ENCODE measurements at regions not wholly inside any gene's neighbourhood (a gene's known extent, or its start where the extent isn't known, plus 50 kb on each side); places are given as distances from the start of the nearest gene placed in this dataset.

DNA sequence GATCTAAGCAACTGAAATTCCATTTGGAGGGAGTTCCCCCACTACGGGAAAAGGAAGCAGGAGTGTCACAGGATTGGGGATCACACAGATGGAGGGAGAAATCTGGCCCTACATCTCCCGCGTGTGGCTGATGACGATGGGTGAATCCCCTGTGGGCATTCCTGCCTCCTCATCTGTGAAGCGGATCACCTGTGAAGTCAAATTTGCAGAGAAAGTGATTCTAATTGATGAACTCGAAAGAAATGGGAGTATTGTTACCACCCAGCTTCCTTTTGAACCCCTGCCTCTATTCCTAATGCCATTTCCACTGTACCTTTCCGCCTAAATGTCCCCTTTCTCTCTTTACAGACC lies 92.0 kb downstream of the CMPK2 start:
- peaks cover 30% of the 10 kb centered on the region for H3K4me1 Mint-ChIP-seq (ENCODE audit: low read depth, unreplicated experiment)
- TF ChIP-seq, protein P1, sequence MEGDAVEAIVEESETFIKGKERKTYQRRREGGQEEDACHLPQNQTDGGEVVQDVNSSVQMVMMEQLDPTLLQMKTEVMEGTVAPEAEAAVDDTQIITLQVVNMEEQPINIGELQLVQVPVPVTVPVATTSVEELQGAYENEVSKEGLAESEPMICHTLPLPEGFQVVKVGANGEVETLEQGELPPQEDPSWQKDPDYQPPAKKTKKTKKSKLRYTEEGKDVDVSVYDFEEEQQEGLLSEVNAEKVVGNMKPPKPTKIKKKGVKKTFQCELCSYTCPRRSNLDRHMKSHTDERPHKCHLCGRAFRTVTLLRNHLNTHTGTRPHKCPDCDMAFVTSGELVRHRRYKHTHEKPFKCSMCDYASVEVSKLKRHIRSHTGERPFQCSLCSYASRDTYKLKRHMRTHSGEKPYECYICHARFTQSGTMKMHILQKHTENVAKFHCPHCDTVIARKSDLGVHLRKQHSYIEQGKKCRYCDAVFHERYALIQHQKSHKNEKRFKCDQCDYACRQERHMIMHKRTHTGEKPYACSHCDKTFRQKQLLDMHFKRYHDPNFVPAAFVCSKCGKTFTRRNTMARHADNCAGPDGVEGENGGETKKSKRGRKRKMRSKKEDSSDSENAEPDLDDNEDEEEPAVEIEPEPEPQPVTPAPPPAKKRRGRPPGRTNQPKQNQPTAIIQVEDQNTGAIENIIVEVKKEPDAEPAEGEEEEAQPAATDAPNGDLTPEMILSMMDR (IDR thresholded peaks at IDR 0.05; ENCODE audit: partially characterized antibody, unreplicated experiment) = no peak
- peaks cover 21% of the 10 kb centered on the region for H3K9me3 Mint-ChIP-seq (ENCODE audit: unreplicated experiment)
- H3K27me3 Mint-ChIP-seq (ENCODE audit: unreplicated experiment) = peaks cover 17% of the 10 kb centered on the region
- no peaks in the 10 kb centered on the region for H3K36me3 Mint-ChIP-seq (ENCODE audit: unreplicated experiment)
- H3K27ac Mint-ChIP-seq (ENCODE audit: unreplicated experiment) = peak overlapping the region; percentile 99
- DNase-seq = no peak
- H3K4me3 Mint-ChIP-seq (ENCODE audit: unreplicated experiment) = peak overlapping the region; percentile 74

DNA sequence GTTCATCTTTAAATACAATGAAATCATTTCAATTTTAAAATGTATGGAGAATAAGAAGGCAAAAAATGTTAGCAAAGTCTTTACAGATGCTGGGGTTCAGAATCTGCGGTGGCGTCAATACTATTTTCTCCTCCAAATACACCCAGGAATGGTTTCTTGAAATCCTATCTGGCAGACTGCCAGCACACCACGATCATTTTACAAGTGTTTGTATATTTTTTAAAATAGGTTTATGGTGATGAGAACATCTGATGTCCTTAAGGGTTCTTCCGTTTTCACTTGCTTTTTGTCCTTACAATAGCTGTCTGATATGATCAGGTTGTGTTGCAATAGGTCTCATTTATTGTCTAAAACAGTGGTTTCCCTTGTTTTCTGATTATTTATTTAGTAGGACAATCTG lies 89.6 kb downstream of the CMPK2 start:
- peaks cover 18% of the 10 kb centered on the region for H3K27me3 Mint-ChIP-seq (ENCODE audit: unreplicated experiment)
- peaks cover 24% of the 10 kb centered on the region for H3K4me1 Mint-ChIP-seq (ENCODE audit: low read depth, unreplicated experiment)
- H3K27ac Mint-ChIP-seq (ENCODE audit: unreplicated experiment) = no peak overlapping the region
- H3K4me3 Mint-ChIP-seq (ENCODE audit: unreplicated experiment) = no peak overlapping the region
- TF ChIP-seq, protein P1 (IDR thresholded peaks at IDR 0.05; ENCODE audit: partially characterized antibody, unreplicated experiment) = no peak
- peaks cover 21% of the 10 kb centered on the region for H3K9me3 Mint-ChIP-seq (ENCODE audit: unreplicated experiment)
- H3K36me3 Mint-ChIP-seq (ENCODE audit: unreplicated experiment) = no peaks in the 10 kb centered on the region
- no peak for DNase-seq

DNA sequence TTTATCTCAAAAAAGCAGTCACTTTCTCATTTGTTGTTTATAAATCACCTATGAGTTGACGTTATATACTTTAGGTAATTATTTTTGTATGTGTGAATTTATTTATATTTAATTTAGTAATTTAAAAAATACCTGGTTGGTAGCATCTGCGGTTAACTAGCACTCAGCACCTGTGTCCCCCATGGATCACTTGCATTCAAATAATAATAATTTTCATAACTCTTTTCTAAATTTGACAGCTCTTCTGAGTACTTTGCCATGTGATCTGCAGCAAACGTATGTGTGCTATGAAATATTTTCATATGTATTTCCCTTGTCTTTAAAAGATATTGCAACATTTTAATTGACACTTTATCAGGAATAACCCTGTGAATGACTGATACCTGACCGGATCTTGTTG lies 88.1 kb downstream of the CMPK2 start:
- TF ChIP-seq, protein P1 (IDR thresholded peaks at IDR 0.05; ENCODE audit: partially characterized antibody, unreplicated experiment) = no peak
- Mint-ChIP-seq H3K27ac (ENCODE audit: unreplicated experiment) (no peak overlapping the region), H3K36me3 (ENCODE audit: unreplicated experiment) (no peaks in the 10 kb centered on the region), H3K4me1 (ENCODE audit: low read depth, unreplicated experiment) (peaks cover 15% of the 10 kb centered on the region), H3K4me3 (ENCODE audit: unreplicated experiment) (no peak overlapping the region), H3K9me3 (ENCODE audit: unreplicated experiment) (peaks cover 13% of the 10 kb centered on the region), H3K27me3 (ENCODE audit: unreplicated experiment) (peaks cover 10% of the 10 kb centered on the region)
- DNase-seq = no peak

DNA sequence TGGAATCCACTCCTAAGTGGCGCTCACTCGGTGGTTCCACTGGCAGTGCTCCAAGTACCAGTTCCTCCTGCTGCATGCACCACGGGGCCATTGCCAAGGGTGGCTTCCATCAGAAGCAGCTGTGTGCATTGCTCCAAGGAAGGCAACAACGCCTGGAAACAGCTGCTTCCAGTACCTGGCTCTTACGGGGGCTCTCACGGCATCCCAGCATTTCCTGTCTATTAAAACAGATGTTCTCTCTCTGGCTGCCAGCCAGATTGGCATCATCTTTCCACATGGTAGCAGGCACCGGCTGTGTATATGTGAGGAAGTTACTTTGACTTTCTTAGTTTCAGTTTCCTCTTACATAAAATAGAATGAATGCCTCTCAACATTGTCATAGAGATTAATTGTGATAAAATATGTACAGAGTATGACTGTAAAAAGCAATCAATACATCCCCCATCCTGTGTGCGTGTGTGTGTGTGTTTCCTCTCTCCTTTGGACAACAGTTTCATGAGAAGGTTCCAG lies 84.9 kb downstream of the CMPK2 start:
- Mint-ChIP-seq H3K9me3 (ENCODE audit: unreplicated experiment) (peaks cover 3% of the 10 kb centered on the region), H3K27me3 (ENCODE audit: unreplicated experiment) (peaks cover 3% of the 10 kb centered on the region), H3K36me3 (ENCODE audit: unreplicated experiment) (no peaks in the 10 kb centered on the region), H3K27ac (ENCODE audit: unreplicated experiment) (no peak overlapping the region), H3K4me1 (ENCODE audit: low read depth, unreplicated experiment) (peaks cover 1% of the 10 kb centered on the region), H3K4me3 (ENCODE audit: unreplicated experiment) (no peak overlapping the region)
- DNase-seq = no peak
- TF ChIP-seq, protein P1 (IDR thresholded peaks at IDR 0.05; ENCODE audit: partially characterized antibody, unreplicated experiment) = no peak

DNA sequence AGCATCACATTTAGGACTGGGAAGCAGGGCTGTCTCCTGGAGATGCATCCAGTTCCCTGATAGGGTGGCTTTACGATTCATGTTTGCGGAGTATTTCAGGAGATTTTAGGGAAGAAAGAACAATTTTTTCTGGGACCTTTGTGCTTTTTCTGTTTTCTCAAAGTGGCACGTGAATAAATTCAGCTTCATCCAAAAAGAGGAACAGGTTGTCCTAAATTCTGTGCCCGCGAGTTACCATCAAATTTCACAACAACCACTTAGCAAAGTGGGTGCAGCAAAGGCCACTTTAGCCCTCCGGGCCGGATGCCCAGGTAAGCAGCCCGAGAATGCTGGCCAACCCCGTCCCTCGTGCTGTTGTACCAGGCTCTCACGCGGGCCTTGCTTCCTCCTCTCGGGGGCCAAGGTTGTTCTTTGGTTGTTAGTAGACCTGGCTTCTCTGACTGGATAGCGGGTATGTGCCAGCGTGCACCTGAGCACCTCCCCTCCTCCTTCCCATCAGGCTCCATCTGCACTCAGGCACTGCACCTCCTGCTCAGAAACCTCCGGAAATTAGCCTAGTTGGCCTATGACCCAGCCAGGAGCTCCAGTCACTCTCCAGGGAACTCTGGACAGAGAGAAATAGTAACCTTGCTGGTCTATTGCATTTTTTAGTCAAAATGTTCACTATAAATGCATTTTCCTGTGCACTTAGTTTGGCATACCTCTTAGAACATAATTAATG lies 83.0 kb downstream of the CMPK2 start:
- H3K4me3 Mint-ChIP-seq (ENCODE audit: unreplicated experiment) = no peak overlapping the region
- no peak for DNase-seq
- H3K4me1 Mint-ChIP-seq (ENCODE audit: low read depth, unreplicated experiment) = peaks cover 1% of the 10 kb centered on the region
- no peaks in the 10 kb centered on the region for H3K36me3 Mint-ChIP-seq (ENCODE audit: unreplicated experiment)
- TF ChIP-seq, protein P1 (IDR thresholded peaks at IDR 0.05; ENCODE audit: partially characterized antibody, unreplicated experiment) = no peak
- peaks cover 3% of the 10 kb centered on the region for H3K9me3 Mint-ChIP-seq (ENCODE audit: unreplicated experiment)
- H3K27ac Mint-ChIP-seq (ENCODE audit: unreplicated experiment) = no peak overlapping the region
- H3K27me3 Mint-ChIP-seq (ENCODE audit: unreplicated experiment) = peaks cover 3% of the 10 kb centered on the region

All from glutamatergic neuron (in vitro differentiated cells).